ENCODE measurements at regions not wholly inside any gene's neighbourhood (a gene's known extent, or its start where the extent isn't known, plus 50 kb on each side); places are given as distances from the start of the nearest gene placed in this dataset.

- TF ChIP-seq POLR2A (IDR thresholded peaks at IDR 0.05) = no peak
- TF ChIP-seq CTCF (IDR thresholded peaks at IDR 0.05) = no peak
- TF ChIP-seq EP300 (IDR thresholded peaks at IDR 0.05) = no peak
- TF ChIP-seq POLR2AphosphoS5 (IDR thresholded peaks at IDR 0.05) = peak; percentile 37
- Histone ChIP-seq H3K4me3 (no peak overlapping the region), H3K9me3 (no peaks in the 10 kb centered on the region), H3K36me3 (no peaks in the 10 kb centered on the region), H3K27me3 (no peaks in the 10 kb centered on the region), H3K27ac (peak overlapping the region in 2 of 4 donors; percentile 37 to 42), H3K4me1 (no peaks in the 10 kb centered on the region)
- 55 to 58% methylated on average over 7 of the region's 7 CpGs for WGBS, 2 donors (ENCODE audit: low coverage in 1 of 2)
- peak; percentile 33 for ATAC-seq
Observed at GRCh38 chr2:164009756-164010337, 274.0 kb upstream of the FIGN start.

- WGBS, 2 donors (ENCODE audit: low coverage in 1 of 2) = 67 to 72% methylated on average over 3 to 4 of the region's 4 CpGs
Observed at GRCh38 chr2:164008752-164009151, 272.9 kb upstream of the FIGN start.

GRCh38 chr2:164006704-164007103 lies 270.9 kb upstream of the FIGN start:
- H3K27me3 ChIP-seq = no peaks in the 10 kb centered on the region
- no peak overlapping the region for H3K27ac ChIP-seq
- H3K9me3 ChIP-seq = no peaks in the 10 kb centered on the region
- TF ChIP-seq EP300 (IDR thresholded peaks at IDR 0.05) (no peak), CTCF (IDR thresholded peaks at IDR 0.05) (no peak), POLR2A (IDR thresholded peaks at IDR 0.05) (no peak), POLR2AphosphoS5 (IDR thresholded peaks at IDR 0.05) (no peak)
- H3K4me1 ChIP-seq = no peaks in the 10 kb centered on the region
- no peak for ATAC-seq
- WGBS, 2 donors (ENCODE audit: low coverage in 1 of 2) = 56 to 81% methylated on average over 2 of the region's 2 CpGs
- H3K4me3 ChIP-seq = no peak overlapping the region
- H3K36me3 ChIP-seq = no peaks in the 10 kb centered on the region

More at GRCh38 chr2:164008752-164009151, 272.9 kb upstream of the FIGN start:
- no peak for ATAC-seq
- Histone ChIP-seq H3K27me3 (no peaks in the 10 kb centered on the region), H3K36me3 (no peaks in the 10 kb centered on the region), H3K4me1 (no peaks in the 10 kb centered on the region), H3K4me3 (no peak overlapping the region), H3K9me3 (no peaks in the 10 kb centered on the region), H3K27ac (peak overlapping the region in 2 of 4 donors; percentile 8 to 32)
- TF ChIP-seq EP300 (IDR thresholded peaks at IDR 0.05) = no peak
- TF ChIP-seq POLR2A (IDR thresholded peaks at IDR 0.05) = no peak
- TF ChIP-seq POLR2AphosphoS5 (IDR thresholded peaks at IDR 0.05) = no peak
- TF ChIP-seq CTCF (IDR thresholded peaks at IDR 0.05) = no peak

- no peaks in the 10 kb centered on the region for H3K9me3 ChIP-seq
- H3K27ac ChIP-seq = no peak overlapping the region
- H3K36me3 ChIP-seq = no peaks in the 10 kb centered on the region
- no peak for TF ChIP-seq CTCF (IDR thresholded peaks at IDR 0.05)
- TF ChIP-seq POLR2A (IDR thresholded peaks at IDR 0.05) = no peak
- TF ChIP-seq POLR2AphosphoS5 (IDR thresholded peaks at IDR 0.05) = no peak
- no peak for TF ChIP-seq EP300 (IDR thresholded peaks at IDR 0.05)
- H3K4me3 ChIP-seq = no peak overlapping the region
- ATAC-seq = no peak
- no peaks in the 10 kb centered on the region for H3K27me3 ChIP-seq
- WGBS, 2 donors (ENCODE audit: low coverage in 1 of 2) = 81 to 85% methylated on average over 2 of the region's 2 CpGs
- no peaks in the 10 kb centered on the region for H3K4me1 ChIP-seq
Observed at GRCh38 chr2:164000176-164000575, 264.4 kb upstream of the FIGN start.

- Histone ChIP-seq H3K27me3 (no peaks in the 10 kb centered on the region), H3K4me3 (no peak overlapping the region), H3K9me3 (no peaks in the 10 kb centered on the region), H3K27ac (no peak overlapping the region), H3K4me1 (no peaks in the 10 kb centered on the region), H3K36me3 (no peaks in the 10 kb centered on the region)
- no peak for TF ChIP-seq POLR2AphosphoS5 (IDR thresholded peaks at IDR 0.05)
- TF ChIP-seq POLR2A (IDR thresholded peaks at IDR 0.05) = no peak
- TF ChIP-seq CTCF (IDR thresholded peaks at IDR 0.05) = no peak
- no peak for TF ChIP-seq EP300 (IDR thresholded peaks at IDR 0.05)
- ATAC-seq = no peak
- 57 to 61% methylated on average over 4 of the region's 4 CpGs for WGBS, 2 donors (ENCODE audit: low coverage in 1 of 2)
Observed at GRCh38 chr2:163997466-163997865, 261.7 kb upstream of the FIGN start.

Data from gastroesophageal sphincter (tissue), 4 donors.